Stimulated activated CD4-positive, alpha-beta T cell treated with anti-CD3 and anti-CD28 coated beads, Interleukin-4, amount 100 ng/mL, for 24 hours (primary cell): ENCODE measurements at regions not wholly inside any gene's neighbourhood (a gene's known extent, or its start where the extent isn't known, plus 50 kb on each side); places are given as distances from the start of the nearest gene placed in this dataset.
"Not testable (repeated sequence)": the region's sequence is repeated elsewhere in the genome, so short reads cannot be mapped to it uniquely, and the experiment has no call there.

Experiments used
- DNase-seq: peaks from one replicate; pipeline ENCODE4 v3.0.0-alpha.2; 2020

- DNase-seq, result no peak
Measured at GRCh38 chr7:149599636-149600206, 102.1 kb upstream of the ZNF746 start.

- no peak for DNase-seq
Measured at GRCh38 chr7:149598721-149599308, 101.2 kb upstream of the ZNF746 start.

- DNase-seq, result not testable (repeated sequence)
Measured at GRCh38 chr7:149597789-149598188, 100.2 kb upstream of the ZNF746 start.

GRCh38 chr7:149595541-149595940 is 97.9 kb upstream of the ZNF746 start:
- DNase-seq, result no peak

- DNase-seq, result no peak
Measured at GRCh38 chr7:149595078-149595477, 97.5 kb upstream of the ZNF746 start.

GRCh38 chr7:149588930-149589329 is 91.3 kb upstream of the ZNF746 start:
- no peak for DNase-seq

GRCh38 chr7:149586646-149587645 is 89.3 kb upstream of the ZNF746 start:
- DNase-seq, result no peak

- no peak for DNase-seq
Measured at GRCh38 chr7:149584530-149584929, 86.9 kb upstream of the ZNF746 start.

GRCh38 chr7:149584009-149584408 is 86.4 kb upstream of the ZNF746 start:
- DNase-seq, result no peak

GRCh38 chr7:149580328-149580727 is 82.7 kb upstream of the ZNF746 start:
- DNase-seq, result no peak

- DNase-seq, result not testable (repeated sequence)
Measured at GRCh38 chr7:149579365-149579764, 81.8 kb upstream of the ZNF746 start.

- not testable (repeated sequence) for DNase-seq
Measured at GRCh38 chr7:149574428-149574827, 76.8 kb upstream of the ZNF746 start.

- DNase-seq, result no peak
Measured at GRCh38 chr7:149573519-149573918, 75.9 kb upstream of the ZNF746 start.

- DNase-seq, result not testable (repeated sequence)
Measured at GRCh38 chr7:149572920-149573319, 75.3 kb upstream of the ZNF746 start.

GRCh38 chr7:149570784-149571183 is 73.2 kb upstream of the ZNF746 start:
- DNase-seq, result no peak

- no peak for DNase-seq
Measured at GRCh38 chr7:149569726-149570422, 72.3 kb upstream of the ZNF746 start.

- DNase-seq, result no peak
Measured at GRCh38 chr7:149569025-149569725, 71.6 kb upstream of the ZNF746 start.

- no peak for DNase-seq
Measured at GRCh38 chr7:149568218-149568617, 70.6 kb upstream of the ZNF746 start.

- DNase-seq, result no peak
Measured at GRCh38 chr7:149566103-149566502, 68.5 kb upstream of the ZNF746 start.

GRCh38 chr7:149565096-149565382 is 67.4 kb upstream of the ZNF746 start:
- no peak for DNase-seq

GRCh38 chr7:149564340-149565095 is 66.9 kb upstream of the ZNF746 start:
- no peak for DNase-seq

- no peak for DNase-seq
Measured at GRCh38 chr7:149562602-149563001, 65.0 kb upstream of the ZNF746 start.
